ENCODE measurements at regions not wholly inside any gene's neighbourhood (a gene's known extent, or its start where the extent isn't known, plus 50 kb on each side); places are given as distances from the start of the nearest gene placed in this dataset.

- H3K9ac ChIP-seq (ENCODE audit: control insufficient read depth, extremely low read depth, insufficient read depth, low read length) = no peak overlapping the region
- no peaks in the 10 kb centered on the region for H3K9me3 ChIP-seq (ENCODE audit: control insufficient read depth, low read depth, low read length)
- no peaks in the 10 kb centered on the region for H3K4me1 ChIP-seq (ENCODE audit: control insufficient read depth, extremely low read depth, insufficient read depth, low read length)
- TF ChIP-seq, protein P1, sequence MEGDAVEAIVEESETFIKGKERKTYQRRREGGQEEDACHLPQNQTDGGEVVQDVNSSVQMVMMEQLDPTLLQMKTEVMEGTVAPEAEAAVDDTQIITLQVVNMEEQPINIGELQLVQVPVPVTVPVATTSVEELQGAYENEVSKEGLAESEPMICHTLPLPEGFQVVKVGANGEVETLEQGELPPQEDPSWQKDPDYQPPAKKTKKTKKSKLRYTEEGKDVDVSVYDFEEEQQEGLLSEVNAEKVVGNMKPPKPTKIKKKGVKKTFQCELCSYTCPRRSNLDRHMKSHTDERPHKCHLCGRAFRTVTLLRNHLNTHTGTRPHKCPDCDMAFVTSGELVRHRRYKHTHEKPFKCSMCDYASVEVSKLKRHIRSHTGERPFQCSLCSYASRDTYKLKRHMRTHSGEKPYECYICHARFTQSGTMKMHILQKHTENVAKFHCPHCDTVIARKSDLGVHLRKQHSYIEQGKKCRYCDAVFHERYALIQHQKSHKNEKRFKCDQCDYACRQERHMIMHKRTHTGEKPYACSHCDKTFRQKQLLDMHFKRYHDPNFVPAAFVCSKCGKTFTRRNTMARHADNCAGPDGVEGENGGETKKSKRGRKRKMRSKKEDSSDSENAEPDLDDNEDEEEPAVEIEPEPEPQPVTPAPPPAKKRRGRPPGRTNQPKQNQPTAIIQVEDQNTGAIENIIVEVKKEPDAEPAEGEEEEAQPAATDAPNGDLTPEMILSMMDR (optimal IDR thresholded peaks at IDR 0.05 in 1 of 3, IDR thresholded peaks at IDR 0.05 in 1 of 3, conservative IDR thresholded peaks at IDR 0.05 in 1 of 3; ENCODE audit: extremely low read depth in 1 of 3, insufficient read depth in 2 of 3, low read length in 3 of 3) = no peak
- TF ChIP-seq EZH2 (IDR thresholded peaks at IDR 0.05; ENCODE audit: low read length) = no peak
- H3K4me3 ChIP-seq (ENCODE audit: control insufficient read depth in 2 of 3, extremely low read depth in 1 of 3, insufficient read depth in 2 of 3, low read depth in 1 of 3, low read length in 3 of 3) = no peak overlapping the region
- FAIRE-seq (no peak), DNase-seq (ENCODE audit: low read depth, low spot score) (no peak)
- H3K9me1 ChIP-seq (ENCODE audit: control insufficient read depth, extremely low read depth, insufficient read depth, low read length) = no peaks in the 10 kb centered on the region
- H4K20me1 ChIP-seq (ENCODE audit: control insufficient read depth, extremely low read depth, insufficient read depth, low read length) = no peaks in the 10 kb centered on the region
- no peaks in the 10 kb centered on the region for H3K36me3 ChIP-seq (ENCODE audit: control insufficient read depth in 2 of 2, extremely low read depth in 1 of 2, insufficient read depth in 2 of 2, low read length in 2 of 2)
- no peak overlapping the region for H2AFZ ChIP-seq (ENCODE audit: control insufficient read depth, low read length)
- no peak overlapping the region for H3K27ac ChIP-seq (ENCODE audit: control insufficient read depth, insufficient read depth, low read length)
- no peaks in the 10 kb centered on the region for H3K79me2 ChIP-seq (ENCODE audit: control insufficient read depth, insufficient read depth, low read length)
- H3K4me2 ChIP-seq (ENCODE audit: control insufficient read depth, extremely low read depth, insufficient read depth, low read depth, low read length) = no peak overlapping the region
- H3K27me3 ChIP-seq (ENCODE audit: control insufficient read depth, extremely low read depth, insufficient read depth, low read length) = no peaks in the 10 kb centered on the region
- dilution Hi-C loops (cut with MboI; ENCODE audit: extremely low pct_ligation_motif_present, low sequenced_read_pairs) = no loop called here
These were observed 254.7 kb downstream of the NFATC2 start for GRCh38 chr20:51287628-51288413.

- dilution Hi-C loops (cut with MboI; ENCODE audit: extremely low pct_ligation_motif_present, low sequenced_read_pairs) = no loop called here
- Histone ChIP-seq H4K20me1 (ENCODE audit: control insufficient read depth, extremely low read depth, insufficient read depth, low read length) (no peaks in the 10 kb centered on the region), H3K9me1 (ENCODE audit: control insufficient read depth, extremely low read depth, insufficient read depth, low read length) (no peaks in the 10 kb centered on the region), H3K27me3 (ENCODE audit: control insufficient read depth, extremely low read depth, insufficient read depth, low read length) (no peaks in the 10 kb centered on the region), H3K4me3 (ENCODE audit: control insufficient read depth in 2 of 3, extremely low read depth in 1 of 3, insufficient read depth in 2 of 3, low read depth in 1 of 3, low read length in 3 of 3) (no peak overlapping the region), H2AFZ (ENCODE audit: control insufficient read depth, low read length) (no peak overlapping the region), H3K9ac (ENCODE audit: control insufficient read depth, extremely low read depth, insufficient read depth, low read length) (no peak overlapping the region), H3K9me3 (ENCODE audit: control insufficient read depth, low read depth, low read length) (no peaks in the 10 kb centered on the region), H3K79me2 (ENCODE audit: control insufficient read depth, insufficient read depth, low read length) (no peaks in the 10 kb centered on the region), H3K4me2 (ENCODE audit: control insufficient read depth, extremely low read depth, insufficient read depth, low read depth, low read length) (no peak overlapping the region), H3K4me1 (ENCODE audit: control insufficient read depth, extremely low read depth, insufficient read depth, low read length) (no peaks in the 10 kb centered on the region), H3K36me3 (ENCODE audit: control insufficient read depth in 2 of 2, extremely low read depth in 1 of 2, insufficient read depth in 2 of 2, low read length in 2 of 2) (no peaks in the 10 kb centered on the region), H3K27ac (ENCODE audit: control insufficient read depth, insufficient read depth, low read length) (no peak overlapping the region)
- no peak for TF ChIP-seq EZH2 (IDR thresholded peaks at IDR 0.05; ENCODE audit: low read length)
- TF ChIP-seq, protein P1 (optimal IDR thresholded peaks at IDR 0.05 in 1 of 3, IDR thresholded peaks at IDR 0.05 in 1 of 3, conservative IDR thresholded peaks at IDR 0.05 in 1 of 3; ENCODE audit: extremely low read depth in 1 of 3, insufficient read depth in 2 of 3, low read length in 3 of 3) = no peak
- FAIRE-seq = no peak
- no peak for DNase-seq (ENCODE audit: low read depth, low spot score)
These were observed 255.8 kb downstream of the NFATC2 start for GRCh38 chr20:51286758-51287157.
